Activated T-helper 9 cell treated with anti-CD3 and anti-CD28 coated beads, Interleukin-2, amount 50 U/mL, for 16 hours (primary cell): ENCODE measurements at regions not wholly inside any gene's neighbourhood (a gene's known extent, or its start where the extent isn't known, plus 50 kb on each side); places are given as distances from the start of the nearest gene placed in this dataset.

Experiments
- DNase-seq: peaks from one replicate; pipeline ENCODE4 v3.0.0-alpha.2; 2020; ENCODE audit warnings: low read depth

- DNase-seq: no peak
These were observed 100.1 kb upstream of the CLDN10 start for GRCh38 chr13:95452375-95452774.

GRCh38 chr13:95455782-95456181 is 96.7 kb upstream of the CLDN10 start:
- no peak for DNase-seq

- DNase-seq: no peak
These were observed 95.7 kb upstream of the CLDN10 start for GRCh38 chr13:95456815-95457214.

DNA sequence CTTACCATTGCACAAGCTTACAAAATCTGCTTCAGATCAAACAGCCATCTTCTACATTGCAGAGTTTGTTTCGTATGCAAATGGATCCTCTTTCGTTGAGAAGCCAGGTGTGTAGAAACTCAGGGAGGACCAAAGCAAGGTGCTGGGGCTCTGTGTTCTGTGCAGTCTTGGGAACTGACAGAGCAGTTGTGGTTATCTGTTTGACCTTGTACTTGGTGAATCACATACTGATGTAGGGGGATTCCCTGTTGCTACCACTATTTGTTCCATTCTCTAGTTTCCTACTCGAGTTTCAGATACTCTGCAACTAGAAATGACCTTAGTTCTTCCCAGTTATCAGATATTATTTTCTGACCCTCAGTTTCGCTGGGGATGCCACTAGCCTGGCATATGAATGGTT is 95.2 kb upstream of the CLDN10 start:
- DNase-seq: no peak

- DNase-seq: no peak
These were observed 89.7 kb upstream of the CLDN10 start for GRCh38 chr13:95462801-95463200.

DNA sequence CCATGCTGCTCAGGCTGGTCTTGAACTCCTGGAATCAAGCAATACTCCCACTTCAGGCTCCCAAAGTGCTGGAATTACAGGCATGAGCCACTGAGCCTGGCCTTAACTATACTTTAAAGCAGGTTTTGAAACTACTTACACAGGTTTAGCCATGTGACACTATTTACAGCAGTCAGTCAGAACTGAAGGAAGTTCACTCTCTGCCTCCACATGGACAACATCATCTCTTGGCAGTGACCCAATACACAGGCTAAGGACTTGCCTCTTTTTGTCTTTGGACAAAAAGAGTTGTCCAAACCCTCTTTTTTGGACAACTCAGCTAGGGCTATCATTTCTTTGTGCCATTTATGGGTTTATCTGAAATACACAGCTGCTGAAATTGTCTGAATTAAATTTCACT is 89.0 kb upstream of the CLDN10 start:
- no peak for DNase-seq

DNA sequence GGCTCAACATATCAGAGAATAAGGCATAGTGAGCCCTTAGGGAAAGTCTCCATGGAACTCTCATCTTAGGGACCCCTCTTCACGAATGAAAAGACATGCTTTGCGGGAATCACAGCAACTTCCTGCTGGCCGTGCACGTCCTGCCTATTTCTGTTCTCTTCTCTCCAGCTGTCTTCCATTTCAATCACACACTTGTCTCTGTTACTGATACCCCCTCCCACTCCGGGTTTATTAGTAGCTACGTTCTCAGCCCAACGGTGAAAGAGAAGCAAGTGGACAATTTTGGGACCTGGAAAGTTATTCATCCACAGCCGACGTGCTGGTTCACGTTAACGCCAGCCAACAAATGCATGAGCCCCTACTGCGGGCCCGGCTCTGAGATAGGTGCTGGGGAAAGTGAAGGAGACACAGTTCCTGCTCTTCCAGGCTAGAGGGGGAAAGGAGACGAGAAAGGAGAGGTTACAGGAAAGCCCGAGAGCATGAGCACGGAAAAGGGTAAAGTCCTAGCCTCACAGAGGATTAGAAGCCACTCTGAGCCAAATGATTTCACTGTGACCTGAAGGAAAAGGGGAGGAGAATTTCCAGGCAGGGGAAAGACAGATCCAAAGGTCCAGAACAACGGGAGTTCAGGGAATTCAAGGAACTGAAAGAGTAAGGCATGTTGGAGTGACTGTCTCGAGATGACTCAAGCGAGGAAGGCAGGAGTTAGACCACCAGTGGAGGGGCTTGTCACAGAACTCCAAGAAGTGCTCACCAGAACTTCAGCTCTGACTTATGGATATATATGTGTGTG is 81.8 kb upstream of the CLDN10 start:
- DNase-seq: no peak

GRCh38 chr13:95471960-95472359 is 80.6 kb upstream of the CLDN10 start:
- no peak for DNase-seq

DNA sequence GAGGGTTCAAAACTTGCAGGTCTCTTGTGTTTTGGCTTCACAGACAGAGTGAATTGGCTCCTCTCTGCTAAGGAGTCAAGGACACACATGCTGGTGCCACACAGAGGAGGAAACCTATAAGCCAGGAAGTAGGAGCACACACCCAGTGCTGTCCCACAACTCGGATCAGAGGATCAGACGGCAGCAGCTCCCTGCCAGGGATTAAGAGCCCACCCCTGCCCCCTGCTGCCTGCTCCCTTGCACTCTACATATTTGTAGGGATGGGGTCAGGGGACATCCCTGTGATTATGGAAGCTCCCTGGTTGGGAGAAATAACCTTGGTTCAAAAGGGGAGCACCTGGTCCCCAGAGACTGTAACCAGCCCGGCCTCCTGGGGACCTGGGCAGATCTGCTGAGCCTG is 77.5 kb upstream of the CLDN10 start:
- DNase-seq: no peak

GRCh38 chr13:95477187-95477586 is 75.3 kb upstream of the CLDN10 start:
- no peak for DNase-seq

- DNase-seq: no peak
These were observed 72.8 kb upstream of the CLDN10 start for GRCh38 chr13:95479731-95480130.

DNA sequence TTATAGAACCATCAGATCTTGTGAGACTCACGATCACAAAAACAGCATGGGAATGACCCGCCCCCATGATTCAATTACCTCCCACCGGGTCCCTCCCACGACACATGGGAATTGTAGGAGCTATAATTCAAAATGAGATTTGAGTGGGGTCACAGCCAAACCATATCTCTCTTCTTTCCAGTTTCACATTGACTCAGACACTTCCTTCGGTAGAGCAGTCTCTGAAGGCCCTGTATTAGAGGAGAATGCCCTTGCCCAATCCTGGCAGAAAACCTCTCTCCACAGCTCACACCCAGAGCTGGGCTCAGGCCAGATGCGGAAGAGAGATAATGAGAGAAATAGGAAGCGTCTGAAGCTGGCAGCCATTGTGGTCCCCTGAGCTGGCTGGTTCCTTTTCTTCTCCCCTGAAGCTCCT is 72.4 kb upstream of the CLDN10 start:
- DNase-seq: no peak

DNA sequence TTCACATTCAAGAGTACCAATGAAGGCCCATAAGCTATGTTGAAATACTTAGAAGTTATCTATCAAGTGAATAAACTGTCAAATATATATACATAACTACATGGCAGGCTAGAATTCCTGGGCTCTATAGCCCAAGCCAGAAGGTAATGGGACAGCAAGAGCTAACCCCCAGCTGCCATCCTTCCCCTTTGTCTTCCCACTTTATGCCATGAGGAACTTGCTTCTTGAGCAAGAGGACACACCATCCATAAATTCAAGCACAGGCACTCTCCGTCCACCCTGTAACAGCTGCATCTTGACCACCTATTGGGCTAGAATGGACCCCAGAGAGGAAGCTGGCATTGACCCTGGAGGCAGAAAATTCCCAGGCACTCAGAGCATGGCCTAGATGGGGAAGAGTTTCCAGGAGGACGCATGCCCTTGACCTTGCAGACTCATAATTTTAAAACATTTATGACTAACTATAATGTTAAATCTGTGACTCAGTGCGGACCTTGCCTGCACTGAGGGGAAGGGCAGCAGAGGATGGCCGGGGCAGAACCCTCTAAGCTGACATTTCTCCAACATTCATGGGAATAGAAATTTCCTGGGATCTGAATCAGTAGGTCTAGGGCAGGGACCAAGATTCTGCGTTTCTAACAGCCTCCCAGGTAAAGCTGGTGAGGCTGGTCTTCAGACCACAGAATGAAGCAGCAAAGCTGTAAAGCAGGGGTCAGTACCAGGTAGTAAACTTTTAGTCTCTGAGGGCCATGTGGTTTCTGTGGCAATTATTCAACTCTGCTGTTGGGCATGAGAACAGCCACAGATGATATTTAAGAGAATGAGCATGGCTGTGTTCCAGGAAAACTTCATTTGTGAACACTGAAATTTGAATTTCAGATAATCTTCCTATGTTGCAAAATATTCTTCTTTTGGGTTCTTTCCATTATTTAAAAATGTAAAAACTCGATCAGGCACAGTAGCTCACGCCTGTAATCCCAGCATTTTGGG is 71.4 kb upstream of the CLDN10 start:
- no peak for DNase-seq

GRCh38 chr13:95484052-95484451 is 68.5 kb upstream of the CLDN10 start:
- DNase-seq: no peak

DNA sequence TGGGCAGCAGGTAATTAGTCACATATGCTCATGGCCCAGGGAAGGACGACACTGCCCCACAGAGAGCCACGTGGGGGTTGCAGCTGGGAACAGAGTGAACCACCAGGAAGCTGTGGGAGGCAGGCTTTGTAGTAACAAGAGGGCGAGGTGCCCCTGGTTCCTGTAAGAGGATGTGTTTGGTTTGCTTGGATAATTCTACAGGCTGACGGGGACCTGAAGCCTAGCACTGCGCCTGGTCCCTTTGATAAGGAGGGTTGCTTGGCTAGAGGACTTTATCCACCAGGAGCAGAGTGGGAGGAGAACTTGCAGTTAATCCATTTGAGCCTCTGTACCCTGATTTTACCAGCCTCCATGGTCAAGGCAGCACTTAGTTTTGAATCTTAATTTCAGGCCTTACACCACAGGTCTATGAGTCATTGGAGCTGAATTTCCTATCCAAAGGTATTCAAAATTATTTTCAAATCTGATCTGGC is 67.4 kb upstream of the CLDN10 start:
- no peak for DNase-seq

DNA sequence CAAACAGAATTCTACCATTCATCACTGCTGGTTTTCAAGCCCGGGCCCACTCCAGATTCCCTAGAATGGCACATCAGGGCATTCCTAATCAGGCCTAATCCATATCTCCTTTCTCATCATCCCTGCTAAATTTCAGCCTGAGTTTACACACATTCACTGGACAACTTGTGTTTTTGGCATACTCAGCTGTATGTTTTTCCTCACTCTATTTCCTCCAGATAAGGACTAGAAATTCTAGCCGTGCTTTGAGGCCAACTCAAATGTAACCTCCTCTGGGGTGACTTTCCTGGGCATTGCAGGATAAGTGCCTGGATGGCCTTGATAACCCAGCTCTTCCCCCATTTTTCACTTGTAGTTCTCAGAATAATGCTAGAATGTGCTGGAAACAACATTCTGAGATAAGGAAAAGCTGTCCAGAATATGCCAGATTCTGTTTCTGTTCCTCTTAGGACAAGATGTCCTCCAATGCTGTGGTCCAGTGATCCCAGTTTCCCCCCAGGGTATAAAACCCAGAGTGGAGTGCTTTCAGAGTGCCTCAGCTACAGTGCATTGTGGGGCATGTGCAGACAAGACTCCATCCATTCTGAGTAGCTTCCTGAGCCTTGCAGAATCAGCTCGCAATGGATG is 66.9 kb upstream of the CLDN10 start:
- no peak for DNase-seq

GRCh38 chr13:95492044-95492801 is 60.3 kb upstream of the CLDN10 start:
- no peak for DNase-seq

- no peak for DNase-seq
These were observed 58.3 kb upstream of the CLDN10 start for GRCh38 chr13:95494082-95494681.

GRCh38 chr13:95496485-95496884 is 56.0 kb upstream of the CLDN10 start:
- DNase-seq: no peak

GRCh38 chr13:95497381-95497807 is 55.1 kb upstream of the CLDN10 start:
- no peak for DNase-seq

DNA sequence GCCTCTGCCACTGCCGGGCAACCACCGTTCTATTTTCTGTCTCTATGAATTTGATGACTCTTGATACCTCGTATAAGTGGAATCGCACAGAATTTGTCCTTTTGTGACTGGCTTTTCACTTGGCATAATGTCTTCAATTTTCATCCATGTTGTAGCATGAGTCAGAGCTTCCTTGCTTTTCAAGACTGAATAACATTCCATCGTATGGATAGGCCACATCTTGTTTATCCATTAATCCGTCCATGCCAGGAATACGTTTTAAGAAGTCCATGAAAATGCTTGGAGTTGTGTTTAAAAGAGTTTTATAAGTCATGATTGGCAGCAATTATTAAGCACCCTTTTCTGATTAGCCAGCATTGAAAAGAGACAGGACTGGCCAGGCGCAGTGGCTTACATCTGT is 53.6 kb upstream of the CLDN10 start:
- DNase-seq: no peak
